Pancreas (tissue), 10 donors: ENCODE measurements at regions not wholly inside any gene's neighbourhood (a gene's known extent, or its start where the extent isn't known, plus 50 kb on each side); places are given as distances from the start of the nearest gene placed in this dataset.
A peak's percentile ranks its signal among the peaks of the same experiment; 100 is the strongest.

Source experiments
- ATAC-seq, 4 donors: fragments of 200-7000 bp; cut with Tn5 transposase; one replicate each; pipeline versions ENCODE4 v1.8.0 to v1.9.1; 2020; ENCODE audit warnings: mild to moderate bottlenecking in 4 of 4, moderate library complexity in 4 of 4
- DNase-seq, 6 donors: peaks; one replicate each; pipeline ENCODE4 v3.0.0-alpha.2; 2020
- FAIRE-seq: peaks from 2 replicates; lab custom pipeline; 2012; peaks lifted over from hg19 to GRCh38; lab: Jason Lieb, UNC
- H3K27ac ChIP-seq, 4 donors: fragments of 200-600 bp; sonication (generic); 1 replicate in 3 of 4; 2 replicates in 1 of 4; pipeline versions ENCODE4 v1.5.0 to v1.8.0; 2020
- H3K27me3 ChIP-seq, 4 donors: fragments of 200-600 bp; one replicate each; pipeline ENCODE4 v1.8.0; 2021
- H3K36me3 ChIP-seq, 3 donors: fragments of 200-600 bp; sonication (generic) in 1 of 3; one replicate each; pipeline versions ENCODE4 v1.5.0 to v1.8.0; 2020 to 2021
- H3K4me1 ChIP-seq, 3 donors: fragments of 200-600 bp; one replicate each; pipeline ENCODE4 v1.8.0; 2021
- H3K4me3 ChIP-seq, 4 donors: fragments of 200-600 bp; sonication (generic) in 2 of 4; one replicate each; pipeline versions ENCODE4 v1.5.0 to v1.8.0; 2020 to 2021
- H3K9me3 ChIP-seq, 4 donors: fragments of 200-600 bp; one replicate each; pipeline ENCODE4 v1.8.0; 2021
- CTCF ChIP-seq, 4 donors: fragments of 200-600 bp; sonication (generic) in 3 of 4; IDR thresholded peaks; one replicate each; pipeline versions ENCODE4 v1.5.0 to v1.8.0; 2021; ENCODE audit warnings: antibody characterized with exemption in 4 of 4
- WGBS, 2 donors: extraction: QIAGEN DNeasy Blood & Tissue Kit; methylation state at CpG; one replicate each; pipeline ENCODE4 v1.1.7; 2013; 5-methylcytosine and 5-hydroxymethylcytosine counted together
- intact Hi-C, 3 donors: fragments of 100-400 bp; cut with DNase I; formaldehyde crosslinking; loops; one replicate each; pipeline versions ENCODE4 v1.11.1 to v1.14.2; 2022
- donor health status: healthy with polysubstance abuse.
- donor health status: DM: no; HTN: no; CAD: no; lungs with moderate emphysema.
- donor health status: DM: no; HTN: no; CAD: no.
- donor health status: control.
- donor health status: control.
- donor health status: Bipolar disorder and iron deficiency.
- donor health status: DM: yes; HTN: yes; CAD: no.
- donor health status: DM: no; HTN: no; CAD: no.
- donor health status: DM: no; HTN: no; CAD: no.
- donor health status: DM: yes; HTN: yes; CAD: no.

- Histone ChIP-seq H3K9me3 (no peaks in the 10 kb centered on the region), H3K4me1 (peaks cover 10 to 31% (median 17%) of the 10 kb centered on the region in 3 donors), H3K36me3 (no peaks in the 10 kb centered on the region), H3K27ac (no peak overlapping the region), H3K4me3 (no peak overlapping the region), H3K27me3 (no peaks in the 10 kb centered on the region)
- 18 to 27% methylated on average over 10 to 12 of the region's 12 CpGs for WGBS, 2 donors
- DNase-seq (no peak), ATAC-seq (peak in 1 of 4 donors; percentile 22), FAIRE-seq (no peak)
- intact Hi-C loops = no loop called here
- TF ChIP-seq CTCF (IDR thresholded peaks at IDR 0.05) = no peak
These were observed 384.8 kb downstream of the MN1 start for GRCh38 chr22:27416511-27417420.

GRCh38 chr22:27417421-27417814 is 384.1 kb downstream of the MN1 start:
- no peaks in the 10 kb centered on the region for H3K9me3 ChIP-seq
- FAIRE-seq (no peak), ATAC-seq (no peak), DNase-seq (no peak)
- no peaks in the 10 kb centered on the region for H3K27me3 ChIP-seq
- no peak overlapping the region for H3K27ac ChIP-seq
- WGBS, 2 donors = 83 to 90% methylated on average over 5 of the region's 5 CpGs
- intact Hi-C loops = no loop called here
- no peaks in the 10 kb centered on the region for H3K36me3 ChIP-seq
- no peak overlapping the region for H3K4me3 ChIP-seq
- H3K4me1 ChIP-seq = peaks cover 10 to 31% (median 17%) of the 10 kb centered on the region in 3 donors
- TF ChIP-seq CTCF (IDR thresholded peaks at IDR 0.05) = no peak

GRCh38 chr22:27418261-27418660 is 383.3 kb downstream of the MN1 start:
- TF ChIP-seq CTCF (IDR thresholded peaks at IDR 0.05) = no peak
- FAIRE-seq (no peak), DNase-seq (no peak), ATAC-seq (no peak)
- WGBS, 2 donors = 72 to 73% methylated on average over 7 of the region's 7 CpGs
- intact Hi-C loops = no loop called here
- H3K4me3 ChIP-seq = no peak overlapping the region
- H3K27ac ChIP-seq = no peak overlapping the region
- no peaks in the 10 kb centered on the region for H3K36me3 ChIP-seq
- H3K27me3 ChIP-seq = no peaks in the 10 kb centered on the region
- peaks cover 10 to 31% (median 17%) of the 10 kb centered on the region in 3 donors for H3K4me1 ChIP-seq
- no peaks in the 10 kb centered on the region for H3K9me3 ChIP-seq

GRCh38 chr22:27419473-27419872 is 382.1 kb downstream of the MN1 start:
- Histone ChIP-seq H3K27ac (no peak overlapping the region), H3K4me1 (peaks cover 10 to 31% (median 17%) of the 10 kb centered on the region in 3 donors), H3K27me3 (no peaks in the 10 kb centered on the region), H3K9me3 (no peaks in the 10 kb centered on the region), H3K36me3 (no peaks in the 10 kb centered on the region), H3K4me3 (no peak overlapping the region)
- 36 to 43% methylated on average over 7 of the region's 7 CpGs for WGBS, 2 donors
- no peak for TF ChIP-seq CTCF (IDR thresholded peaks at IDR 0.05)
- no peak for FAIRE-seq
- DNase-seq = no peak
- intact Hi-C loops = no loop called here
- ATAC-seq = peak in 2 of 4 donors; percentile 30 to 31
